ENCODE measurements at regions not wholly inside any gene's neighbourhood (a gene's known extent, or its start where the extent isn't known, plus 50 kb on each side); places are given as distances from the start of the nearest gene placed in this dataset.

GRCh38 chr15:39266890-39267289 is 314.0 kb upstream of the THBS1 start:
- H3K9me3 ChIP-seq = no peaks in the 10 kb centered on the region
- no peaks in the 10 kb centered on the region for H3K36me3 ChIP-seq
- no peak for TF ChIP-seq POLR2A (IDR thresholded peaks at IDR 0.05)
- TF ChIP-seq CTCF (IDR thresholded peaks at IDR 0.05) = no peak
- H3K27ac ChIP-seq = no peak overlapping the region
- no peak overlapping the region for H3K4me3 ChIP-seq
- DNase-seq = no peak
- 40 to 68% methylated on average over 1 of the region's 1 CpG for WGBS, 2 donors
- no peaks in the 10 kb centered on the region for H3K4me1 ChIP-seq
- intact Hi-C loops (cut with DNase I) = no loop called here
- H3K27me3 ChIP-seq = no peaks in the 10 kb centered on the region

GRCh38 chr15:39267685-39268084 is 313.2 kb upstream of the THBS1 start:
- no peak for TF ChIP-seq CTCF (IDR thresholded peaks at IDR 0.05)
- TF ChIP-seq POLR2A (IDR thresholded peaks at IDR 0.05) = no peak
- no peak for DNase-seq
- H3K4me3 ChIP-seq = no peak overlapping the region
- H3K36me3 ChIP-seq = no peaks in the 10 kb centered on the region
- H3K9me3 ChIP-seq = no peaks in the 10 kb centered on the region
- no peaks in the 10 kb centered on the region for H3K27me3 ChIP-seq
- H3K4me1 ChIP-seq = no peaks in the 10 kb centered on the region
- intact Hi-C loops (cut with DNase I) = no loop called here
- H3K27ac ChIP-seq = no peak overlapping the region
- 76 to 90% methylated on average over 7 of the region's 7 CpGs for WGBS, 2 donors

- 59 to 80% methylated on average over 1 to 2 of the region's 2 CpGs for WGBS, 2 donors
- TF ChIP-seq POLR2A (IDR thresholded peaks at IDR 0.05) = no peak
- Histone ChIP-seq H3K4me1 (no peaks in the 10 kb centered on the region), H3K27me3 (no peaks in the 10 kb centered on the region), H3K9me3 (no peaks in the 10 kb centered on the region), H3K27ac (no peak overlapping the region), H3K4me3 (no peak overlapping the region), H3K36me3 (no peaks in the 10 kb centered on the region)
- intact Hi-C loops (cut with DNase I) = no loop called here
- no peak for DNase-seq
These were observed 311.5 kb upstream of the THBS1 start for GRCh38 chr15:39269352-39269751.

GRCh38 chr15:39269821-39270220 is 311.1 kb upstream of the THBS1 start:
- intact Hi-C loops (cut with DNase I) = no loop called here
- H3K27ac ChIP-seq = no peak overlapping the region
- DNase-seq = no peak
- H3K9me3 ChIP-seq = no peaks in the 10 kb centered on the region
- no peaks in the 10 kb centered on the region for H3K27me3 ChIP-seq
- no peak overlapping the region for H3K4me3 ChIP-seq
- WGBS, 2 donors = 84 to 89% methylated on average over 4 of the region's 4 CpGs
- H3K36me3 ChIP-seq = no peaks in the 10 kb centered on the region
- no peak for TF ChIP-seq CTCF (IDR thresholded peaks at IDR 0.05)
- TF ChIP-seq POLR2A (IDR thresholded peaks at IDR 0.05) = no peak
- no peaks in the 10 kb centered on the region for H3K4me1 ChIP-seq

- Histone ChIP-seq H3K27ac (no peak overlapping the region), H3K4me1 (no peaks in the 10 kb centered on the region), H3K4me3 (no peak overlapping the region), H3K36me3 (no peaks in the 10 kb centered on the region), H3K27me3 (no peaks in the 10 kb centered on the region), H3K9me3 (no peaks in the 10 kb centered on the region)
- DNase-seq = no peak
- TF ChIP-seq POLR2A (IDR thresholded peaks at IDR 0.05) (no peak), CTCF (IDR thresholded peaks at IDR 0.05) (no peak)
- intact Hi-C loops (cut with DNase I) = no loop called here
These were observed 310.5 kb upstream of the THBS1 start for GRCh38 chr15:39270221-39270855.

GRCh38 chr15:39270934-39271333 is 309.9 kb upstream of the THBS1 start:
- no peak for DNase-seq
- Histone ChIP-seq H3K27ac (no peak overlapping the region), H3K36me3 (no peaks in the 10 kb centered on the region), H3K9me3 (no peaks in the 10 kb centered on the region), H3K4me1 (no peaks in the 10 kb centered on the region), H3K27me3 (no peaks in the 10 kb centered on the region), H3K4me3 (no peak overlapping the region)
- TF ChIP-seq CTCF (IDR thresholded peaks at IDR 0.05) (no peak), POLR2A (IDR thresholded peaks at IDR 0.05) (no peak)
- intact Hi-C loops (cut with DNase I) = no loop called here
- WGBS, 2 donors = 78 to 83% methylated on average over 4 to 7 of the region's 7 CpGs

Measured in esophagus squamous epithelium (tissue), 5 donors.